OCI-LY3 (cell line): ENCODE measurements at regions not wholly inside any gene's neighbourhood (a gene's known extent, or its start where the extent isn't known, plus 50 kb on each side); places are given as distances from the start of the nearest gene placed in this dataset.

Experiments used
- EZH2phosphoT487 ChIP-seq: fragments of 200-600 bp; shearing (Covaris generic); IDR thresholded peaks from 2 replicates; pipeline ENCODE4 v1.6.1; 2018; ENCODE audit warnings: antibody characterized with exemption, mixed run types, low read depth
- TF ChIP-seq, protein P1 (sequence below): fragments of 200-600, 300-600 bp; sonication (generic); IDR thresholded peaks from 2 replicates; pipeline ENCODE4 v1.5.1; 2014; ENCODE audit warnings: antibody characterized with exemption, low read length, low read depth

DNA sequence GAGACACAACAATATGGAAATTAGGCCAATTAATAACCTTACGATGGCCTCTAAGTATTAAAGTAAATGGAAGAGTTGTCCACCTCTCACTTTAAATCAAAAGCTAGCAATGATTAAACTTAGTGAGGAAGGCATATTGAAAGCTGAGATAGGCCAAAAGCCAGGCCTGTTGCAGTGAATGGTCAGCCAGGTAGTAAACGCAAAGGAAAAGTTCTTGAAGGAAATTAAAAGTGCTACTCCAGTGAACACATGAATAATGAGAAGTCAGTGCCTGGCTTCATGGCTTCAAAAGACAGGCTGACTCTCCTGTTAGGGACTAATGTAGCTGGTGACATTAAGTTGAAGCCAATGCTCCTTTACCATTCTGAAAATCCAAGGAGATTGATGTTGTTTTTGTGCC is 135.3 kb downstream of the NDUFA12 start:
- TF ChIP-seq, protein P1, sequence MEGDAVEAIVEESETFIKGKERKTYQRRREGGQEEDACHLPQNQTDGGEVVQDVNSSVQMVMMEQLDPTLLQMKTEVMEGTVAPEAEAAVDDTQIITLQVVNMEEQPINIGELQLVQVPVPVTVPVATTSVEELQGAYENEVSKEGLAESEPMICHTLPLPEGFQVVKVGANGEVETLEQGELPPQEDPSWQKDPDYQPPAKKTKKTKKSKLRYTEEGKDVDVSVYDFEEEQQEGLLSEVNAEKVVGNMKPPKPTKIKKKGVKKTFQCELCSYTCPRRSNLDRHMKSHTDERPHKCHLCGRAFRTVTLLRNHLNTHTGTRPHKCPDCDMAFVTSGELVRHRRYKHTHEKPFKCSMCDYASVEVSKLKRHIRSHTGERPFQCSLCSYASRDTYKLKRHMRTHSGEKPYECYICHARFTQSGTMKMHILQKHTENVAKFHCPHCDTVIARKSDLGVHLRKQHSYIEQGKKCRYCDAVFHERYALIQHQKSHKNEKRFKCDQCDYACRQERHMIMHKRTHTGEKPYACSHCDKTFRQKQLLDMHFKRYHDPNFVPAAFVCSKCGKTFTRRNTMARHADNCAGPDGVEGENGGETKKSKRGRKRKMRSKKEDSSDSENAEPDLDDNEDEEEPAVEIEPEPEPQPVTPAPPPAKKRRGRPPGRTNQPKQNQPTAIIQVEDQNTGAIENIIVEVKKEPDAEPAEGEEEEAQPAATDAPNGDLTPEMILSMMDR: no peak
- TF ChIP-seq EZH2phosphoT487: no peak
